HG02759 (cell line): ENCODE measurements at regions not wholly inside any gene's neighbourhood (a gene's known extent, or its start where the extent isn't known, plus 50 kb on each side); places are given as distances from the start of the nearest gene placed in this dataset.

ENCODE experiments used
- ATAC-seq: cut with Tn5 transposase; IDR thresholded peaks from one replicate; pipeline ENCODE4 v1.9.1; 2021; ENCODE audit warnings: mild to moderate bottlenecking, moderate library complexity; ENCODE audit not compliant: unreplicated experiment

DNA sequence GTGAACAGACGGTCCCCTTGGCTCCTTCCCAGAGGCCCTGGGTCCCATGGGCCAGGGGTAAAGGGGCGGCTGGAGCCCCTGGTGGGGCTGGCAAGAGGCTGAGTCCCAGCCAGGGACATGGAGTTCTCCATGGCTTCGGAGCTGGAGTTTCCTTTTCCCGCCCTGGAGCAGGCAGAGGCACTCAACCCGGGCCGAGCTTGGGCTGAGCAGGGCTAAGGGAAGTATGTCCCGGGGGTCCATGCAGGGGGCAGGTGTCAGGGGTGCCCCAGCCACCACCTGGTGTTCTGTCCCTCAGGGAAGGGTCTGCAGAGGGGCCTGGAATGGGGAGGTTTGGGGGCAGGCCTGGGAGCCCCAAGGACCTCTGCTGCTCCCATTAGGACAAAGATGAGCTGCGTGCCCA lies 54.0 kb upstream of the TPM4 start:
- no peak for ATAC-seq

DNA sequence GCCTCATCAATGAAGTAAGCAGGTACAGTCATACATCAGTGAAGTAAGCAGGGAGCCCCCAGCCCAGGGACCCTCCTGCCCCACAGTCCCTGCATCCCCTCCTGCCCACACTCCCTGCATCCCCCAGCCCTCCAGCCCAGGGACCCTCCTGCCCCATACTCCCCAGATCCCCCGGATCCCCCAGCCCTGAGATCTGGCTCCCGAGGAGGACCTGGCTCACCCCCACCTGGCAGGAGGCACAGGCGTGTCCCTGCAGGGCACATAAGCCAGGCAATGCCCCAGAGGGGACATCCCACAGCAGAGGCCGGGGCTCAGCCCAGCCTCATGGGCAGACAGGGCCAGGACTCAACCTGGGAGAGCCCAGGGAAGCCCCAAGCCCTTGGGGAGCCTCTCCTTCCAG lies 53.6 kb upstream of the TPM4 start:
- no peak for ATAC-seq

DNA sequence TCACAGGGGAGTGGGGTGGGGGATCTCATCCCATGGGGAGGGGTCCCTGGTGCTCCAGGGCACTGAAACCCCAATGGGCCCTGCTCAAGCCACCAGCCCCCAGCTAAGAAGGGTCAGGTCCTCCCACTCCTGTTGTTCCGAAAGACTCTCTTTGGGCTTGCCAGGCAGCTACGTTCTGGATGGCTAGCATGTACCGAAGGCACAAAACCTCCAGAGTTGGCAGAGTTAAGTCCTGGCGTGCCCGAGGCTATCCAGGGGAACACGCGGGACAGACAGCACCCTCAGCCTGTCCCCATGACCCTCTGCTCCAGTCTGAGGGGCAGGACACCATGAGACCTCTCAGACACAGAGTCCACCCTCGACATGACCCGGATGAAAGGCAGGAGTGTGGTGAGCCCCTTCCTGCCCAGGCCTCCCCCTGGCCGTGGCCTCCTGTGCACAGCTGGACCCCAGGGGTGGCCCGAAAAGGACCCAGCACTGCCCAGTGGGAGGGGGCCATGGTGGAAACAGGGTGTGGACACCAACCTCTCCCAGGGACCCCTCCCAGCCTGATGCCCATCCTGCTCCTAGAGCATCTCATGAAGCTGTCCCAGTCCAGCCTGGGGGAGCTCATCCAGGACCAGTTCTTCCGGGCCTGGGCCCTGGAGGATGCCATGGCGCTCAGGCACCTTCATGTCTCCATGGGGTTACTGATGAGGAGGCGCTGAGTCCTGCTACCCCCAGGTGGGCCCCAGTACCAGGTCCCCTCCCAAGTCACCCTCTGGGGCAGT lies 53.0 kb upstream of the TPM4 start:
- no peak for ATAC-seq

DNA sequence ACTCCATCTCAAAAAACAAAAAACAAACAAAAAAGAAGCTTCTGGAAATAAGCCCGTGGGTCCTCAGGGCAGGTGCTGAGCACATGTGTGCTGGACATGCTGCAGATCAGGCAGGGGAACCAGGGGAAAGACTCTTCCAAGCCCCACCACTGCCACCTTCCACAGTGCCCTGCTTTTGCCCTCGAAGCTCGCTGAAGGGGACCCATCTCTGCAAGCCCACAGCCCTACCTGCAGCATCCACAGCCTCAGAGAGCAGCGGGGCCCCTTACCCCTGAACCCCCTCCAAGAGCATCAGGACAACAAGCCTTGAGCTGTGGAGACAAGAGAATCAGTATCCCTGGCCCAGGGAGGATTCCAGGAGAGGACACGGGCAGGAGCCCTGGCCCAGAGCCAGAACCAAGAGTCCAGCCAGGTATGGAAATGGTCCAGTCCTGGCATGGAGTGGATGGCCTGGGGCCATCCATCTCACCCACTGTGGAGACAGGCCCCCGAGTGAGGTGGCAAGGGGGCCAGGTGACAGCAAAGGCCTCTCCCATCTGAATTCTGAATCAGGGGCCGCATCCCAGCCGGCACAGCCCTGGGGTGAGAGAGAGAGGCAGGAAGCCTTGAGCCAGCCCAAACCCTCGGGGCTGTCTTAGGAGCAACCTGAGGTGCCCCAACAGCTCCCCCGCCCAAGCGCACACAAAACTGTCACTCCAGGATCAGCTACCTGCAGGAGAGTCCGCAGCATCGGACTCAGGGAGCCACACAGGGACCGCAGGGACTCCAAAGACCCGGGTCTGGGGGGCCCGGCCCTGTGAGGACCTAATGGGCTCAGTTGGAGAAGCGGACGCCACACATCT lies 51.8 kb upstream of the TPM4 start:
- ATAC-seq = no peak

DNA sequence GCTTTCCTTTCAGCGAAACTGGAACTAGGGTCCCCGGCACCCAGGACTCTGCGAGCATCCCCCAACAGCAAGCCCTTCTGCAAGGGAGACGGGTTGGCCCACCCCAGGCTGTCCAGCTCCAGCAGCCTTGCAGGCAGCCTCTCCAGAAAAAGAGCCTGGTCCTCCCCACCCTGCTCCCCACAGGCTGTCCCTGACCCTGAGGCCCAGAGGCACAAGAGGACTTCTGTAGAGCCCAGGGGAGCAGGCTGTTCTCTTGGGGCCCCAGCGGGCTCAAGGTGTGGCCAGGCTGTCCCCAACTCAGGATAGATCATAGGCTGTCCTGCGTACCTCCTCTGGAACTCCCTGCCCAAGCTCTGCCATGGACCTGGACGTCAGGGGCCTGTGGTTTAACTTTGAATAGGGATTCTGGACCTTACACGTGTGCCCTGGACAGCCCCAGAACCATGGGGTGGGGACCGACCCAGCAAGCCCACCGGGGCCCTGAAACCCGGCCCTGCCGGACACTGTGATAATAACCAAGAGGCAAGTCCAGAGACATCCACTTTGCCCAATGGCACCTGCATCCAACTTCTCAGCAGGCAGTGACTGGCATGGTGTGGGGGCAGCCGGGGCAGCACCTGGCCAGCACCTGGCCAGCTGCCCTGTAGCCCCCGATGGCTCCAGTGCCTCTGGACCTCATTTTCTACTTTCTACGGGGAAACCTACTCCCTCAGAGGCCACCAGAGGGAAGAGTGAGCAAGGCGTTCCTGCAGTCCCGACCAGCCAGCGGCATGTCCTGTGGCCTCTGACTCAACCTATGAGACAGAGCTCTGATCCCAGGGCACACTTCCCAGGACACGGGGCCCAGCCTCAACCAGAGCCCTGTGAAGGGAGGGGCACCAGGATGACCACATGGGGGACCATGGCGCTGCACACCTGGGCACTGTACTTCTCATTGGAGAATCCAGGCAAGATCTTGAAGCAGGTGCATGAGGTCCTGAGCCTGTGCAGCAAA lies 50.9 kb upstream of the TPM4 start:
- no peak for ATAC-seq

DNA sequence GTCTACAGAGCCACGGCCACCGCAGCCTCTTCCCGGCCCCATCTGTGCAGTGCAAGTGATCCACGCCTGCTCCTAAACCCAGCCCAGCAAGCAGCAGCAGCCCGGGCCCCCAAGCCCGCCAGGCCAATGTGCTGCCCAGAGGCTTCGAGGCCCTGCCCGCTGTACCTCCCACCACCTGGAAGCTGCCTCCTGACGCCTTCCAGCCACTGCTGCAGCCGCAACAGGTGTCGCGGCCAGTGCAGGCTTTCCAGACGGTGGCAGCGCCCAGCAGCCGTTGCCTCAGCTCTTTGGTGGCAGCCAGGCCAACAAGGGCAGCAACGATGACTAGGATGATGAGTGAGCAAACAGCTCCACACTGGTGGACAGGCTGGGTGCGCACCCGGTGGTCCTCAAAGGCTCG lies 50.2 kb upstream of the TPM4 start:
- ATAC-seq = no peak
